NCI-H2107 (cell line): ENCODE measurements at regions not wholly inside any gene's neighbourhood (a gene's known extent, or its start where the extent isn't known, plus 50 kb on each side); places are given as distances from the start of the nearest gene placed in this dataset.
"Not testable (repeated sequence)": the region's sequence is repeated elsewhere in the genome, so short reads cannot be mapped to it uniquely, and the experiment has no call there.

Experiments
- DNase-seq: peaks from one replicate; lab custom pipeline; 2025; lab: John Stamatoyannopoulos, UW

- DNase-seq: not testable (repeated sequence)
These were observed 435.6 kb downstream of the RWDD3 start for GRCh38 chr1:95669638-95670037.

- DNase-seq: no peak
These were observed 437.1 kb downstream of the RWDD3 start for GRCh38 chr1:95671098-95671497.

GRCh38 chr1:95679262-95679661 is 445.3 kb downstream of the RWDD3 start:
- no peak for DNase-seq

- DNase-seq: no peak
These were observed 451.1 kb downstream of the RWDD3 start for GRCh38 chr1:95685081-95685480.

GRCh38 chr1:95686217-95686616 is 452.2 kb downstream of the RWDD3 start:
- no peak for DNase-seq

- no peak for DNase-seq
These were observed 465.3 kb downstream of the RWDD3 start for GRCh38 chr1:95699149-95699953.

- no peak for DNase-seq
These were observed 467.6 kb downstream of the RWDD3 start for GRCh38 chr1:95701450-95702173.

GRCh38 chr1:95703046-95703445 is 469.0 kb downstream of the RWDD3 start:
- no peak for DNase-seq

- DNase-seq: no peak
These were observed 482.1 kb downstream of the RWDD3 start for GRCh38 chr1:95716097-95716496.

- DNase-seq: no peak
These were observed 482.5 kb downstream of the RWDD3 start for GRCh38 chr1:95716550-95716949.

GRCh38 chr1:95723346-95723745 is 489.3 kb downstream of the RWDD3 start:
- no peak for DNase-seq

GRCh38 chr1:95728841-95729240 is 494.8 kb downstream of the RWDD3 start:
- no peak for DNase-seq

- DNase-seq: no peak
These were observed 497.0 kb downstream of the RWDD3 start for GRCh38 chr1:95730986-95731385.

- DNase-seq: no peak
These were observed 497.5 kb downstream of the RWDD3 start for GRCh38 chr1:95731466-95731865.

- DNase-seq: no peak
These were observed 499.0 kb downstream of the RWDD3 start for GRCh38 chr1:95733031-95733430.

- no peak for DNase-seq
These were observed 499.7 kb downstream of the RWDD3 start for GRCh38 chr1:95733671-95734070.

GRCh38 chr1:95734560-95734959 is 500.6 kb downstream of the RWDD3 start:
- no peak for DNase-seq

- peak; percentile 96 for DNase-seq
These were observed 508.6 kb downstream of the RWDD3 start for GRCh38 chr1:95742591-95743089.

- no peak for DNase-seq
These were observed 510.7 kb downstream of the RWDD3 start for GRCh38 chr1:95744731-95745130.

GRCh38 chr1:95752515-95753381 is 518.7 kb downstream of the RWDD3 start:
- no peak for DNase-seq

GRCh38 chr1:95753382-95754016 is 519.5 kb downstream of the RWDD3 start:
- no peak for DNase-seq

- DNase-seq: no peak
These were observed 520.4 kb downstream of the RWDD3 start for GRCh38 chr1:95754412-95754811.
